HG03571 (cell line): ENCODE measurements at regions not wholly inside any gene's neighbourhood (a gene's known extent, or its start where the extent isn't known, plus 50 kb on each side); places are given as distances from the start of the nearest gene placed in this dataset.

Experiments
- ATAC-seq: cut with Tn5 transposase; IDR thresholded peaks from one replicate; pipeline ENCODE4 v1.9.1; 2021; ENCODE audit not compliant: unreplicated experiment

GRCh38 chr15:39227001-39227400 lies 353.9 kb upstream of the THBS1 start:
- no peak for ATAC-seq

- no peak for ATAC-seq
Observed at GRCh38 chr15:39228889-39229288, 352.0 kb upstream of the THBS1 start.

GRCh38 chr15:39230205-39230907 lies 350.5 kb upstream of the THBS1 start:
- no peak for ATAC-seq

- no peak for ATAC-seq
Observed at GRCh38 chr15:39230908-39231285, 350.0 kb upstream of the THBS1 start.

- no peak for ATAC-seq
Observed at GRCh38 chr15:39232512-39232911, 348.4 kb upstream of the THBS1 start.

- no peak for ATAC-seq
Observed at GRCh38 chr15:39235084-39235795, 345.6 kb upstream of the THBS1 start.

- no peak for ATAC-seq
Observed at GRCh38 chr15:39236375-39236774, 344.5 kb upstream of the THBS1 start.

- ATAC-seq: no peak
Observed at GRCh38 chr15:39238443-39238842, 342.4 kb upstream of the THBS1 start.

- ATAC-seq: no peak
Observed at GRCh38 chr15:39239562-39239961, 341.3 kb upstream of the THBS1 start.

- ATAC-seq: no peak
Observed at GRCh38 chr15:39242345-39242744, 338.5 kb upstream of the THBS1 start.

GRCh38 chr15:39243396-39243795 lies 337.5 kb upstream of the THBS1 start:
- ATAC-seq: no peak

GRCh38 chr15:39244776-39245175 lies 336.1 kb upstream of the THBS1 start:
- no peak for ATAC-seq

GRCh38 chr15:39246523-39246922 lies 334.4 kb upstream of the THBS1 start:
- ATAC-seq: no peak

GRCh38 chr15:39247574-39247973 lies 333.3 kb upstream of the THBS1 start:
- no peak for ATAC-seq

GRCh38 chr15:39248204-39248603 lies 332.7 kb upstream of the THBS1 start:
- ATAC-seq: no peak

- no peak for ATAC-seq
Observed at GRCh38 chr15:39250001-39250400, 330.9 kb upstream of the THBS1 start.

- ATAC-seq: no peak
Observed at GRCh38 chr15:39250460-39251186, 330.3 kb upstream of the THBS1 start.

- no peak for ATAC-seq
Observed at GRCh38 chr15:39251413-39252133, 329.3 kb upstream of the THBS1 start.

- ATAC-seq: no peak
Observed at GRCh38 chr15:39252134-39252470, 328.8 kb upstream of the THBS1 start.

GRCh38 chr15:39253552-39253951 lies 327.3 kb upstream of the THBS1 start:
- no peak for ATAC-seq

- no peak for ATAC-seq
Observed at GRCh38 chr15:39254181-39254580, 326.7 kb upstream of the THBS1 start.

GRCh38 chr15:39255760-39256159 lies 325.1 kb upstream of the THBS1 start:
- ATAC-seq: no peak
